ENCODE measurements at regions not wholly inside any gene's neighbourhood (a gene's known extent, or its start where the extent isn't known, plus 50 kb on each side); places are given as distances from the start of the nearest gene placed in this dataset.

DNA sequence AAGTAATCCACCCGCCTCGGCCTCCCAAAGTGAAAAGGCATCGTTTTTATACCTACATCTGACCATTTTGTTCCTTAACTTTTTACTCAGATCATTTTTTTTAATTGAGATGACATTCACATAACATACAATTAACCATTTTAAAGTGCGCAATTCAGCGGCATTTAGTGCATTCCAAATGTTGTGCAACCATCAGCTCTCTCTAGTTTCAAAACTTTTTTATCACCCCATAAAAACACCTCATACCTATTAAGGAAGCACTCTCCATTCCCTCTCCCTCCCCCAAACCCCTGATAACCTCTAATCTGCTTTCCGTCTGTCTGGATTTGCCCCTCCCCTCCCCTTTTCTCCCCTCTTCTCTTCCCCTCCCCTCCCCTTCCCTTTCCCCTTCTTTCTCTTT, 310.1 kb downstream of the UACA start:
- TF ChIP-seq, protein P1, sequence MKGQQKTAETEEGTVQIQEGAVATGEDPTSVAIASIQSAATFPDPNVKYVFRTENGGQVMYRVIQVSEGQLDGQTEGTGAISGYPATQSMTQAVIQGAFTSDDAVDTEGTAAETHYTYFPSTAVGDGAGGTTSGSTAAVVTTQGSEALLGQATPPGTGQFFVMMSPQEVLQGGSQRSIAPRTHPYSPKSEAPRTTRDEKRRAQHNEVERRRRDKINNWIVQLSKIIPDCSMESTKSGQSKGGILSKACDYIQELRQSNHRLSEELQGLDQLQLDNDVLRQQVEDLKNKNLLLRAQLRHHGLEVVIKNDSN (IDR thresholded peaks at IDR 0.05), result no peak
- TF ChIP-seq EGR1 (IDR thresholded peaks at IDR 0.05) (no peak), YY1 (IDR thresholded peaks at IDR 0.05; ENCODE audit: low read depth) (no peak), NFIC (IDR thresholded peaks at IDR 0.05) (no peak), TAF1 (IDR thresholded peaks at IDR 0.05; ENCODE audit: low read depth) (no peak), CREB1 (IDR thresholded peaks at IDR 0.05; ENCODE audit: low read depth) (no peak), TEAD4 (IDR thresholded peaks at IDR 0.05) (no peak), TCF12 (IDR thresholded peaks at IDR 0.05; ENCODE audit: low read depth) (no peak), EP300 (IDR thresholded peaks at IDR 0.05; ENCODE audit: borderline replicate concordance) (no peak), CEBPB (IDR thresholded peaks at IDR 0.05) (0 out of 2 replicates have a peak, but pooled peaks have one; percentile 3), RAD21 (IDR thresholded peaks at IDR 0.05; ENCODE audit: low read depth) (no peak)
- TF ChIP-seq, protein P2, sequence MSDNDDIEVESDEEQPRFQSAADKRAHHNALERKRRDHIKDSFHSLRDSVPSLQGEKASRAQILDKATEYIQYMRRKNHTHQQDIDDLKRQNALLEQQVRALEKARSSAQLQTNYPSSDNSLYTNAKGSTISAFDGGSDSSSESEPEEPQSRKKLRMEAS (IDR thresholded peaks at IDR 0.05), result no peak
- TF ChIP-seq, protein P3, sequence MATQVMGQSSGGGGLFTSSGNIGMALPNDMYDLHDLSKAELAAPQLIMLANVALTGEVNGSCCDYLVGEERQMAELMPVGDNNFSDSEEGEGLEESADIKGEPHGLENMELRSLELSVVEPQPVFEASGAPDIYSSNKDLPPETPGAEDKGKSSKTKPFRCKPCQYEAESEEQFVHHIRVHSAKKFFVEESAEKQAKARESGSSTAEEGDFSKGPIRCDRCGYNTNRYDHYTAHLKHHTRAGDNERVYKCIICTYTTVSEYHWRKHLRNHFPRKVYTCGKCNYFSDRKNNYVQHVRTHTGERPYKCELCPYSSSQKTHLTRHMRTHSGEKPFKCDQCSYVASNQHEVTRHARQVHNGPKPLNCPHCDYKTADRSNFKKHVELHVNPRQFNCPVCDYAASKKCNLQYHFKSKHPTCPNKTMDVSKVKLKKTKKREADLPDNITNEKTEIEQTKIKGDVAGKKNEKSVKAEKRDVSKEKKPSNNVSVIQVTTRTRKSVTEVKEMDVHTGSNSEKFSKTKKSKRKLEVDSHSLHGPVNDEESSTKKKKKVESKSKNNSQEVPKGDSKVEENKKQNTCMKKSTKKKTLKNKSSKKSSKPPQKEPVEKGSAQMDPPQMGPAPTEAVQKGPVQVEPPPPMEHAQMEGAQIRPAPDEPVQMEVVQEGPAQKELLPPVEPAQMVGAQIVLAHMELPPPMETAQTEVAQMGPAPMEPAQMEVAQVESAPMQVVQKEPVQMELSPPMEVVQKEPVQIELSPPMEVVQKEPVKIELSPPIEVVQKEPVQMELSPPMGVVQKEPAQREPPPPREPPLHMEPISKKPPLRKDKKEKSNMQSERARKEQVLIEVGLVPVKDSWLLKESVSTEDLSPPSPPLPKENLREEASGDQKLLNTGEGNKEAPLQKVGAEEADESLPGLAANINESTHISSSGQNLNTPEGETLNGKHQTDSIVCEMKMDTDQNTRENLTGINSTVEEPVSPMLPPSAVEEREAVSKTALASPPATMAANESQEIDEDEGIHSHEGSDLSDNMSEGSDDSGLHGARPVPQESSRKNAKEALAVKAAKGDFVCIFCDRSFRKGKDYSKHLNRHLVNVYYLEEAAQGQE (IDR thresholded peaks at IDR 0.05; ENCODE audit: low read depth), result no peak

All from Ishikawa (cell line).